Skin epidermis (tissue), 12 donors: ENCODE measurements at regions not wholly inside any gene's neighbourhood (a gene's known extent, or its start where the extent isn't known, plus 50 kb on each side); places are given as distances from the start of the nearest gene placed in this dataset.
"Not testable (repeated sequence)": the region's sequence is repeated elsewhere in the genome, so short reads cannot be mapped to it uniquely, and the experiment has no call there.

Experiments
- H3K27ac ChIP-seq, 21 experiments: fragments of 200-600 bp; sonication (generic) in 11 of 21; one replicate each; pipeline ENCODE4 v1.5.0; 2020; ENCODE audit warnings: mild to moderate bottlenecking in 3 of 21, inconsistent platforms in 2 of 21, moderate library complexity in 2 of 21
- H3K4me3 ChIP-seq, 7 experiments: fragments of 200-600 bp; sonication (generic) in 2 of 7; one replicate each; pipeline ENCODE4 v1.5.0; 2020; ENCODE audit warnings: inconsistent platforms in 2 of 7, mild to moderate bottlenecking in 2 of 7, moderate library complexity in 1 of 7

GRCh38 chr11:116680349-116681125 lies 92.2 kb downstream of the BUD13 start:
- no peak overlapping the region for H3K4me3 ChIP-seq

GRCh38 chr11:116678887-116679286 lies 93.9 kb downstream of the BUD13 start:
- no peak overlapping the region for H3K4me3 ChIP-seq
- no peak overlapping the region for H3K27ac ChIP-seq

More at GRCh38 chr11:116680349-116681125, 92.2 kb downstream of the BUD13 start:
- H3K27ac ChIP-seq = no peak overlapping the region

- H3K4me3 ChIP-seq, H3K27ac ChIP-seq: not testable (repeated sequence)
These were observed 105.5 kb downstream of the BUD13 start for GRCh38 chr11:116667318-116667717.

- H3K4me3 ChIP-seq, H3K27ac ChIP-seq: not testable (repeated sequence)
These were observed 106.0 kb downstream of the BUD13 start for GRCh38 chr11:116666673-116667249.

- H3K27ac ChIP-seq = no peak overlapping the region
- H3K4me3 ChIP-seq = no peak overlapping the region
These were observed 107.3 kb downstream of the BUD13 start for GRCh38 chr11:116665523-116665922.

GRCh38 chr11:116661056-116661455 lies 111.7 kb downstream of the BUD13 start:
- Histone ChIP-seq H3K27ac (no peak overlapping the region), H3K4me3 (no peak overlapping the region)

- H3K4me3 ChIP-seq = no peak overlapping the region
- H3K27ac ChIP-seq = no peak overlapping the region
These were observed 112.8 kb downstream of the BUD13 start for GRCh38 chr11:116660011-116660410.

- Histone ChIP-seq H3K4me3 (no peak overlapping the region), H3K27ac (no peak overlapping the region)
These were observed 113.8 kb downstream of the BUD13 start for GRCh38 chr11:116658876-116659535.

- no peak overlapping the region for H3K27ac ChIP-seq
- no peak overlapping the region for H3K4me3 ChIP-seq
These were observed 114.7 kb downstream of the BUD13 start for GRCh38 chr11:116657842-116658825.

- no peak overlapping the region for H3K4me3 ChIP-seq
- H3K27ac ChIP-seq = no peak overlapping the region
These were observed 116.8 kb downstream of the BUD13 start for GRCh38 chr11:116656011-116656410.

GRCh38 chr11:116654526-116654925 lies 118.3 kb downstream of the BUD13 start:
- Histone ChIP-seq H3K4me3 (no peak overlapping the region), H3K27ac (no peak overlapping the region)

- peak overlapping the region in 2 of 21 experiments; percentile 36 to 61 for H3K27ac ChIP-seq
- no peak overlapping the region for H3K4me3 ChIP-seq
These were observed 119.6 kb downstream of the BUD13 start for GRCh38 chr11:116653206-116653605.

GRCh38 chr11:116651737-116652237 lies 121.0 kb downstream of the BUD13 start:
- H3K27ac ChIP-seq = no peak overlapping the region

GRCh38 chr11:116651098-116651736 lies 121.6 kb downstream of the BUD13 start:
- Histone ChIP-seq H3K4me3 (no peak overlapping the region), H3K27ac (no peak overlapping the region)

More at GRCh38 chr11:116651737-116652237, 121.0 kb downstream of the BUD13 start:
- H3K4me3 ChIP-seq = no peak overlapping the region

- Histone ChIP-seq H3K27ac (no peak overlapping the region), H3K4me3 (no peak overlapping the region)
These were observed 122.7 kb downstream of the BUD13 start for GRCh38 chr11:116650052-116650451.

- H3K4me3 ChIP-seq = no peak overlapping the region
These were observed 123.5 kb downstream of the BUD13 start for GRCh38 chr11:116649268-116649667.

GRCh38 chr11:116648247-116649174 lies 124.3 kb downstream of the BUD13 start:
- Histone ChIP-seq H3K27ac (no peak overlapping the region), H3K4me3 (no peak overlapping the region)

More at GRCh38 chr11:116649268-116649667, 123.5 kb downstream of the BUD13 start:
- H3K27ac ChIP-seq = no peak overlapping the region
